ENCODE measurements at regions not wholly inside any gene's neighbourhood (a gene's known extent, or its start where the extent isn't known, plus 50 kb on each side); places are given as distances from the start of the nearest gene placed in this dataset.

- Histone ChIP-seq H3K27ac (ENCODE audit: insufficient read depth, low read length, poor library complexity, severe bottlenecking) (no peak overlapping the region), H3K4me3 (ENCODE audit: insufficient read depth, low read depth, low read length, poor library complexity, severe bottlenecking) (no peak overlapping the region), H3K9me3 (ENCODE audit: control insufficient read depth, low read length) (no peaks in the 10 kb centered on the region), H3K27me3 (replicated peaks; ENCODE audit: control insufficient read depth, insufficient read depth, low read length, poor library complexity, severe bottlenecking) (no peaks in the 10 kb centered on the region), H3K4me1 (ENCODE audit: control insufficient read depth, insufficient read depth, low read length, poor library complexity, severe bottlenecking) (peaks cover 5% of the 10 kb centered on the region), H3K36me3 (ENCODE audit: control insufficient read depth, insufficient read depth, low read length) (no peaks in the 10 kb centered on the region)
- DNase-seq = no peak
Measured at GRCh38 chr5:40334242-40334635, 345.5 kb upstream of the PTGER4 start.

- Histone ChIP-seq H3K36me3 (ENCODE audit: control insufficient read depth, insufficient read depth, low read length) (no peaks in the 10 kb centered on the region), H3K4me3 (ENCODE audit: insufficient read depth, low read depth, low read length, poor library complexity, severe bottlenecking) (no peak overlapping the region), H3K27me3 (replicated peaks; ENCODE audit: control insufficient read depth, insufficient read depth, low read length, poor library complexity, severe bottlenecking) (no peaks in the 10 kb centered on the region), H3K27ac (ENCODE audit: insufficient read depth, low read length, poor library complexity, severe bottlenecking) (no peak overlapping the region), H3K4me1 (ENCODE audit: control insufficient read depth, insufficient read depth, low read length, poor library complexity, severe bottlenecking) (peaks cover 5% of the 10 kb centered on the region), H3K9me3 (ENCODE audit: control insufficient read depth, low read length) (no peaks in the 10 kb centered on the region)
- no peak for DNase-seq
Measured at GRCh38 chr5:40333459-40334241, 346.1 kb upstream of the PTGER4 start.

GRCh38 chr5:40332970-40333369, 346.7 kb upstream of the PTGER4 start:
- Histone ChIP-seq H3K27ac (ENCODE audit: insufficient read depth, low read length, poor library complexity, severe bottlenecking) (no peak overlapping the region), H3K27me3 (replicated peaks; ENCODE audit: control insufficient read depth, insufficient read depth, low read length, poor library complexity, severe bottlenecking) (no peaks in the 10 kb centered on the region), H3K4me1 (ENCODE audit: control insufficient read depth, insufficient read depth, low read length, poor library complexity, severe bottlenecking) (peaks cover 5% of the 10 kb centered on the region), H3K9me3 (ENCODE audit: control insufficient read depth, low read length) (no peaks in the 10 kb centered on the region), H3K4me3 (ENCODE audit: insufficient read depth, low read depth, low read length, poor library complexity, severe bottlenecking) (no peak overlapping the region), H3K36me3 (ENCODE audit: control insufficient read depth, insufficient read depth, low read length) (no peaks in the 10 kb centered on the region)
- no peak for DNase-seq

GRCh38 chr5:40331616-40332015, 348.1 kb upstream of the PTGER4 start:
- H3K36me3 ChIP-seq (ENCODE audit: control insufficient read depth, insufficient read depth, low read length) = no peaks in the 10 kb centered on the region
- no peak for DNase-seq
- peaks cover 5% of the 10 kb centered on the region for H3K4me1 ChIP-seq (ENCODE audit: control insufficient read depth, insufficient read depth, low read length, poor library complexity, severe bottlenecking)
- no peak overlapping the region for H3K4me3 ChIP-seq (ENCODE audit: insufficient read depth, low read depth, low read length, poor library complexity, severe bottlenecking)
- no peaks in the 10 kb centered on the region for H3K9me3 ChIP-seq (ENCODE audit: control insufficient read depth, low read length)
- no peak overlapping the region for H3K27ac ChIP-seq (ENCODE audit: insufficient read depth, low read length, poor library complexity, severe bottlenecking)
- H3K27me3 ChIP-seq (replicated peaks; ENCODE audit: control insufficient read depth, insufficient read depth, low read length, poor library complexity, severe bottlenecking) = no peaks in the 10 kb centered on the region

GRCh38 chr5:40321514-40321913, 358.2 kb upstream of the PTGER4 start:
- Histone ChIP-seq H3K9me3 (ENCODE audit: control insufficient read depth, low read length) (no peaks in the 10 kb centered on the region), H3K27ac (ENCODE audit: insufficient read depth, low read length, poor library complexity, severe bottlenecking) (no peak overlapping the region)
- DNase-seq = no peak

GRCh38 chr5:40318395-40318794, 361.3 kb upstream of the PTGER4 start:
- H3K9me3 ChIP-seq (ENCODE audit: control insufficient read depth, low read length) = no peaks in the 10 kb centered on the region
- DNase-seq = no peak
- no peaks in the 10 kb centered on the region for H3K4me1 ChIP-seq (ENCODE audit: control insufficient read depth, insufficient read depth, low read length, poor library complexity, severe bottlenecking)
- H3K4me3 ChIP-seq (ENCODE audit: insufficient read depth, low read depth, low read length, poor library complexity, severe bottlenecking) = no peak overlapping the region
- H3K27me3 ChIP-seq (replicated peaks; ENCODE audit: control insufficient read depth, insufficient read depth, low read length, poor library complexity, severe bottlenecking) = no peaks in the 10 kb centered on the region
- H3K36me3 ChIP-seq (ENCODE audit: control insufficient read depth, insufficient read depth, low read length) = no peaks in the 10 kb centered on the region
- no peak overlapping the region for H3K27ac ChIP-seq (ENCODE audit: insufficient read depth, low read length, poor library complexity, severe bottlenecking)

More at GRCh38 chr5:40321514-40321913, 358.2 kb upstream of the PTGER4 start:
- Histone ChIP-seq H3K4me1 (ENCODE audit: control insufficient read depth, insufficient read depth, low read length, poor library complexity, severe bottlenecking) (no peaks in the 10 kb centered on the region), H3K36me3 (ENCODE audit: control insufficient read depth, insufficient read depth, low read length) (no peaks in the 10 kb centered on the region), H3K4me3 (ENCODE audit: insufficient read depth, low read depth, low read length, poor library complexity, severe bottlenecking) (no peak overlapping the region), H3K27me3 (replicated peaks; ENCODE audit: control insufficient read depth, insufficient read depth, low read length, poor library complexity, severe bottlenecking) (no peaks in the 10 kb centered on the region)

GRCh38 chr5:40317023-40317422, 362.7 kb upstream of the PTGER4 start:
- H3K27me3 ChIP-seq (replicated peaks; ENCODE audit: control insufficient read depth, insufficient read depth, low read length, poor library complexity, severe bottlenecking) = no peaks in the 10 kb centered on the region
- H3K9me3 ChIP-seq (ENCODE audit: control insufficient read depth, low read length) = no peaks in the 10 kb centered on the region
- DNase-seq = no peak
- no peaks in the 10 kb centered on the region for H3K36me3 ChIP-seq (ENCODE audit: control insufficient read depth, insufficient read depth, low read length)
- H3K4me1 ChIP-seq (ENCODE audit: control insufficient read depth, insufficient read depth, low read length, poor library complexity, severe bottlenecking) = no peaks in the 10 kb centered on the region
- no peak overlapping the region for H3K27ac ChIP-seq (ENCODE audit: insufficient read depth, low read length, poor library complexity, severe bottlenecking)
- H3K4me3 ChIP-seq (ENCODE audit: insufficient read depth, low read depth, low read length, poor library complexity, severe bottlenecking) = no peak overlapping the region

- no peak for DNase-seq
- no peaks in the 10 kb centered on the region for H3K4me1 ChIP-seq (ENCODE audit: control insufficient read depth, insufficient read depth, low read length, poor library complexity, severe bottlenecking)
- H3K4me3 ChIP-seq (ENCODE audit: insufficient read depth, low read depth, low read length, poor library complexity, severe bottlenecking) = no peak overlapping the region
- no peaks in the 10 kb centered on the region for H3K27me3 ChIP-seq (replicated peaks; ENCODE audit: control insufficient read depth, insufficient read depth, low read length, poor library complexity, severe bottlenecking)
- H3K27ac ChIP-seq (ENCODE audit: insufficient read depth, low read length, poor library complexity, severe bottlenecking) = no peak overlapping the region
- H3K36me3 ChIP-seq (ENCODE audit: control insufficient read depth, insufficient read depth, low read length) = no peaks in the 10 kb centered on the region
- H3K9me3 ChIP-seq (ENCODE audit: control insufficient read depth, low read length) = no peaks in the 10 kb centered on the region
Measured at GRCh38 chr5:40315126-40315525, 364.6 kb upstream of the PTGER4 start.

GRCh38 chr5:40314275-40314674, 365.4 kb upstream of the PTGER4 start:
- Histone ChIP-seq H3K9me3 (ENCODE audit: control insufficient read depth, low read length) (no peaks in the 10 kb centered on the region), H3K4me3 (ENCODE audit: insufficient read depth, low read depth, low read length, poor library complexity, severe bottlenecking) (no peak overlapping the region), H3K4me1 (ENCODE audit: control insufficient read depth, insufficient read depth, low read length, poor library complexity, severe bottlenecking) (no peaks in the 10 kb centered on the region), H3K27ac (ENCODE audit: insufficient read depth, low read length, poor library complexity, severe bottlenecking) (no peak overlapping the region), H3K36me3 (ENCODE audit: control insufficient read depth, insufficient read depth, low read length) (no peaks in the 10 kb centered on the region), H3K27me3 (replicated peaks; ENCODE audit: control insufficient read depth, insufficient read depth, low read length, poor library complexity, severe bottlenecking) (no peaks in the 10 kb centered on the region)
- no peak for DNase-seq

- H3K27me3 ChIP-seq (replicated peaks; ENCODE audit: control insufficient read depth, insufficient read depth, low read length, poor library complexity, severe bottlenecking) = no peaks in the 10 kb centered on the region
- H3K4me3 ChIP-seq (ENCODE audit: insufficient read depth, low read depth, low read length, poor library complexity, severe bottlenecking) = no peak overlapping the region
- no peaks in the 10 kb centered on the region for H3K36me3 ChIP-seq (ENCODE audit: control insufficient read depth, insufficient read depth, low read length)
- H3K9me3 ChIP-seq (ENCODE audit: control insufficient read depth, low read length) = no peaks in the 10 kb centered on the region
- no peak overlapping the region for H3K27ac ChIP-seq (ENCODE audit: insufficient read depth, low read length, poor library complexity, severe bottlenecking)
- DNase-seq = no peak
- H3K4me1 ChIP-seq (ENCODE audit: control insufficient read depth, insufficient read depth, low read length, poor library complexity, severe bottlenecking) = no peaks in the 10 kb centered on the region
Measured at GRCh38 chr5:40312205-40312604, 367.5 kb upstream of the PTGER4 start.

Measured in effector memory CD4-positive, alpha-beta T cell (primary cell).